IMR-90 (cell line): ENCODE measurements at regions not wholly inside any gene's neighbourhood (a gene's known extent, or its start where the extent isn't known, plus 50 kb on each side); places are given as distances from the start of the nearest gene placed in this dataset.
A peak's percentile ranks its signal among the peaks of the same experiment; 100 is the strongest.

Source experiments
- ATAC-seq: fragments of 200-7000 bp; cut with Tn5 transposase; 2 replicates; pipeline ENCODE4 v1.9.1; 2020; ENCODE audit warnings: low read depth, mild to moderate bottlenecking, moderate library complexity
- BruUV-seq: library from RNA; stranded (reverse); fragments of 400-500 nt; replicated peaks from 2 replicates; lab custom pipeline; 2021; lab: Mats Ljungman, UMichigan
- CTCF ChIA-PET: fragments of 300-600 bp; formaldehyde crosslinking; extraction: SDS; loops from one replicate; lab custom pipeline; 2021; ENCODE audit warnings: antibody characterized with exemption; lab: Yijun Ruan, JAX
- POLR2A ChIA-PET: fragments of 300-600 bp; sonication (Branson Sonifier 250); formaldehyde crosslinking; loops from one replicate; lab custom pipeline; 2022; ENCODE audit warnings: antibody characterized with exemption; ENCODE audit not compliant: unreplicated experiment; lab: Charles Lee
- DNase-seq: peaks from one replicate; pipeline ENCODE4 v3.0.0; 2013
- H2AFZ ChIP-seq: replicated peaks from 2 replicates; pipeline ENCODE3; 2013; ENCODE audit warnings: low read length, mild to moderate bottlenecking; ENCODE audit not compliant: poor library complexity
- H2AK5ac ChIP-seq: 2 replicates; pipeline ENCODE4 v1.6.1; 2013; ENCODE audit warnings: low read depth, low read length, inconsistent platforms
- H2AK9ac ChIP-seq: replicated peaks from 2 replicates; pipeline ENCODE3; 2013; ENCODE audit warnings: mild to moderate bottlenecking, low read depth, low read length, moderate library complexity; ENCODE audit not compliant: poor library complexity
- H2BK120ac ChIP-seq: 2 replicates; pipeline ENCODE4 v1.6.1; 2013; ENCODE audit warnings: low read depth, low read length, inconsistent platforms
- H2BK15ac ChIP-seq: 3 replicates; pipeline ENCODE4 v1.6.1; 2013; ENCODE audit warnings: low read depth, low read length, inconsistent platforms
- H2BK20ac ChIP-seq: 2 replicates; pipeline ENCODE4 v1.6.1; 2013; ENCODE audit warnings: low read depth, mild to moderate bottlenecking, inconsistent platforms, low read length, moderate library complexity
- H2BK5ac ChIP-seq: 2 replicates; pipeline ENCODE4 v1.6.1; 2013; ENCODE audit warnings: mild to moderate bottlenecking, low read depth, low read length, inconsistent platforms; ENCODE audit not compliant: poor library complexity, severe bottlenecking
- H3K14ac ChIP-seq: replicated peaks from 2 replicates; pipeline ENCODE4 v1.6.1; 2013; ENCODE audit warnings: low read depth, low read length, inconsistent platforms
- H3K18ac ChIP-seq: 2 replicates; pipeline ENCODE4 v1.6.1; 2013; ENCODE audit warnings: low read depth, low read length, control low read depth
- H3K23ac ChIP-seq: 2 replicates; pipeline ENCODE4 v1.6.1; 2013; ENCODE audit warnings: low read depth, low read length, inconsistent platforms
- H3K27ac ChIP-seq: 2 replicates; pipeline ENCODE4 v1.5.1; 2013; ENCODE audit warnings: mild to moderate bottlenecking, control low read depth, low read length; ENCODE audit not compliant: insufficient read depth
- H3K27me3 ChIP-seq: 2 replicates; pipeline ENCODE4 v1.6.1; 2013; ENCODE audit warnings: low read length; ENCODE audit not compliant: control insufficient read depth, insufficient read depth
- H3K36me3 ChIP-seq: 2 replicates; pipeline ENCODE4 v1.6.1; 2013; ENCODE audit warnings: low read length, mixed read lengths; ENCODE audit not compliant: control insufficient read depth, insufficient read depth
- H3K4ac ChIP-seq: 2 replicates; pipeline ENCODE4 v1.6.1; 2013; ENCODE audit warnings: low read depth, low read length, inconsistent platforms
- H3K4me1 ChIP-seq: 2 replicates; pipeline ENCODE4 v1.6.1; 2013; ENCODE audit warnings: low read length, mixed read lengths; ENCODE audit not compliant: control insufficient read depth, insufficient read depth
- H3K4me2 ChIP-seq: 2 replicates; pipeline ENCODE4 v1.6.1; 2013; ENCODE audit warnings: low read depth, mild to moderate bottlenecking, control low read depth, low read length, moderate library complexity
- H3K4me3 ChIP-seq: 2 replicates; pipeline ENCODE4 v1.5.1; 2013; ENCODE audit warnings: low read depth, mild to moderate bottlenecking, control low read depth, low read length, moderate library complexity; ENCODE audit not compliant: insufficient read depth
- H3K56ac ChIP-seq: 2 replicates; pipeline ENCODE4 v1.6.1; 2013; ENCODE audit warnings: low read length, inconsistent platforms; ENCODE audit not compliant: insufficient read depth; ENCODE audit errors: extremely low read depth
- H3K79me1 ChIP-seq, 2 experiments: 2 replicates each; pipeline ENCODE4 v1.6.1; 2013; ENCODE audit warnings: low read length in 2 of 2, inconsistent platforms in 1 of 2, low read depth in 1 of 2
- H3K9ac ChIP-seq: 2 replicates; pipeline ENCODE4 v1.6.1; 2013; ENCODE audit warnings: low read depth, low read length, control low read depth
- H3K9me1 ChIP-seq: 2 replicates; pipeline ENCODE4 v1.6.1; 2013; ENCODE audit warnings: low read length, inconsistent platforms; ENCODE audit not compliant: insufficient read depth
- H3K9me3 ChIP-seq: 2 replicates; pipeline ENCODE4 v1.6.1; 2013; ENCODE audit warnings: low read length; ENCODE audit not compliant: control insufficient read depth, insufficient read depth
- H4K20me1 ChIP-seq: 2 replicates; pipeline ENCODE4 v1.6.1; 2013; ENCODE audit warnings: low read length, inconsistent platforms; ENCODE audit not compliant: insufficient read depth
- H4K5ac ChIP-seq: 2 replicates; pipeline ENCODE4 v1.6.1; 2013; ENCODE audit warnings: mild to moderate bottlenecking, low read depth, low read length, control low read depth
- H4K8ac ChIP-seq, 2 experiments: 2 replicates each; pipeline ENCODE4 v1.6.1; 2013; ENCODE audit warnings: low read depth in 2 of 2, low read length in 2 of 2, control low read depth in 1 of 2, inconsistent platforms in 1 of 2
- H4K91ac ChIP-seq: 2 replicates; pipeline ENCODE4 v1.6.1; 2013; ENCODE audit warnings: low read depth, low read length, inconsistent platforms; ENCODE audit not compliant: insufficient read depth
- MAFK ChIP-seq: IDR thresholded peaks from 2 replicates; pipeline ENCODE4 v1.6.1; 2012; ENCODE audit warnings: low read depth, low read length, improper control_type of control experiment
- MXI1 ChIP-seq: IDR thresholded peaks from 2 replicates; pipeline ENCODE4 v1.6.1; 2012; ENCODE audit warnings: low read depth, mild to moderate bottlenecking, low read length, moderate library complexity, borderline replicate concordance
- NFE2L2 ChIP-seq: fragments of 150-350 bp; IDR thresholded peaks from 2 replicates; pipeline ENCODE4 v1.6.1; 2016; ENCODE audit warnings: low read depth, mild to moderate bottlenecking, low read length
- dilution Hi-C: fragments of 300-500 bp; cut with HindIII; formaldehyde crosslinking; loops from one replicate; pipeline ENCODE4 v1.14.3; 2018; ENCODE audit warnings: low sequenced_read_pairs; ENCODE audit not compliant: unreplicated experiment
- in situ Hi-C: fragments of 300-500 bp; cut with MboI; formaldehyde crosslinking; loops from 3 replicates; pipeline ENCODE4 v1.14.3; 2019; ENCODE audit warnings: low sequenced_read_pairs, inconsistent platforms, mixed read lengths
- intact Hi-C: fragments of 100-400 bp; cut with micrococcal nuclease; formaldehyde crosslinking; loops from 2 replicates; pipeline ENCODE4 v1.10.0; 2022
- TF ChIP-seq, protein P1 (sequence below): fragments of 150-350 bp; IDR thresholded peaks from 2 replicates; pipeline ENCODE4 v1.6.1; 2016; ENCODE audit warnings: low read depth, mild to moderate bottlenecking, low read length, moderate library complexity, borderline replicate concordance

GRCh38 chr5:114910727-114911126 lies 259.0 kb downstream of the TRIM36 start:
- Histone ChIP-seq H3K9me3 (peaks cover 8% of the 10 kb centered on the region), H3K27ac (no peak overlapping the region), H3K14ac (no peak overlapping the region), H3K4ac (no peak overlapping the region), H4K8ac (no peak overlapping the region), H2BK20ac (no peak overlapping the region), H3K79me1 (no peaks in the 10 kb centered on the region), H3K9me1 (no peaks in the 10 kb centered on the region), H3K23ac (no peak overlapping the region), H3K27me3 (no peaks in the 10 kb centered on the region), H3K9ac (no peak overlapping the region), H2AK9ac (no peak overlapping the region), H3K56ac (no peak overlapping the region), H3K18ac (no peak overlapping the region), H2AFZ (no peak overlapping the region), H4K20me1 (no peaks in the 10 kb centered on the region), H4K91ac (no peak overlapping the region), H2BK120ac (no peak overlapping the region), H3K36me3 (no peaks in the 10 kb centered on the region), H2BK15ac (no peak overlapping the region), H4K5ac (no peak overlapping the region), H2BK5ac (no peak overlapping the region), H3K4me2 (no peak overlapping the region), H2AK5ac (no peak overlapping the region), H3K4me3 (no peak overlapping the region), H3K4me1 (no peaks in the 10 kb centered on the region)
- CTCF ChIA-PET: no interaction called here
- peak; percentile 20; the same call in 1 of the 2 replicates for TF ChIP-seq MAFK
- TF ChIP-seq MXI1: no peak
- TF ChIP-seq, protein P1, sequence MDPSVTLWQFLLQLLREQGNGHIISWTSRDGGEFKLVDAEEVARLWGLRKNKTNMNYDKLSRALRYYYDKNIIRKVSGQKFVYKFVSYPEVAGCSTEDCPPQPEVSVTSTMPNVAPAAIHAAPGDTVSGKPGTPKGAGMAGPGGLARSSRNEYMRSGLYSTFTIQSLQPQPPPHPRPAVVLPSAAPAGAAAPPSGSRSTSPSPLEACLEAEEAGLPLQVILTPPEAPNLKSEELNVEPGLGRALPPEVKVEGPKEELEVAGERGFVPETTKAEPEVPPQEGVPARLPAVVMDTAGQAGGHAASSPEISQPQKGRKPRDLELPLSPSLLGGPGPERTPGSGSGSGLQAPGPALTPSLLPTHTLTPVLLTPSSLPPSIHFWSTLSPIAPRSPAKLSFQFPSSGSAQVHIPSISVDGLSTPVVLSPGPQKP: no peak
- no peak for TF ChIP-seq NFE2L2
- dilution Hi-C loops (no loop called here), intact Hi-C loops (no loop called here), in situ Hi-C loops (no loop called here)
- POLR2A ChIA-PET: no interaction called here
- no TSS peak for BruUV-seq
- DNase-seq (no peak), ATAC-seq (no peak)
